ENCODE measurements at regions not wholly inside any gene's neighbourhood (a gene's known extent, or its start where the extent isn't known, plus 50 kb on each side); places are given as distances from the start of the nearest gene placed in this dataset.

DNA sequence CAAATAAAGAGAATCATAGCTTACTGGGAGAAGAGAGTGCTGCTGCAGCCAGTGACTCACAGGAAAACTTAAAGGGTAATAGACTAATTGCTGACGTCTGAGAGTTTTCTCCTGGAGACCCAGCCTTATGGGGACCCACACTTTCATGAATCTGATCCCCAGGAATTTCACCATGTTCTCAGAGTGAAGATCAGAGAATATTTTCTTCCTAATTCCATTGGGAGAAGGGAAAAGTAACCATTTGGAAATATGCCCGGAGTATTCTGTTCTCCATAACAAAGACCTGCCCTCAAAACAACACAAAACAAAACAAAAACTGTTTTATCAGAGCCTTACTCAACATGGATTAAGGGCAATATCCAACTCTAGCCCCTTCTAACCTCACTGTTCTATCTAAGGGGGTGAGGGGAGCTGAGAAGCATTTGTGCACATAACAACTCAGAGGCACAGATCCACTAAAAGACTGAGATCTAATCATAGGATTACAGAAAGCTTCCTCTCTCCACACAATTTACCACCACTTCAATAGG, 168.2 kb upstream of the SSTR4 start:
- TF ChIP-seq, protein P1, sequence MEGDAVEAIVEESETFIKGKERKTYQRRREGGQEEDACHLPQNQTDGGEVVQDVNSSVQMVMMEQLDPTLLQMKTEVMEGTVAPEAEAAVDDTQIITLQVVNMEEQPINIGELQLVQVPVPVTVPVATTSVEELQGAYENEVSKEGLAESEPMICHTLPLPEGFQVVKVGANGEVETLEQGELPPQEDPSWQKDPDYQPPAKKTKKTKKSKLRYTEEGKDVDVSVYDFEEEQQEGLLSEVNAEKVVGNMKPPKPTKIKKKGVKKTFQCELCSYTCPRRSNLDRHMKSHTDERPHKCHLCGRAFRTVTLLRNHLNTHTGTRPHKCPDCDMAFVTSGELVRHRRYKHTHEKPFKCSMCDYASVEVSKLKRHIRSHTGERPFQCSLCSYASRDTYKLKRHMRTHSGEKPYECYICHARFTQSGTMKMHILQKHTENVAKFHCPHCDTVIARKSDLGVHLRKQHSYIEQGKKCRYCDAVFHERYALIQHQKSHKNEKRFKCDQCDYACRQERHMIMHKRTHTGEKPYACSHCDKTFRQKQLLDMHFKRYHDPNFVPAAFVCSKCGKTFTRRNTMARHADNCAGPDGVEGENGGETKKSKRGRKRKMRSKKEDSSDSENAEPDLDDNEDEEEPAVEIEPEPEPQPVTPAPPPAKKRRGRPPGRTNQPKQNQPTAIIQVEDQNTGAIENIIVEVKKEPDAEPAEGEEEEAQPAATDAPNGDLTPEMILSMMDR (IDR thresholded peaks at IDR 0.05), result no peak
- no peak for TF ChIP-seq ZFX (IDR thresholded peaks at IDR 0.05; ENCODE audit: borderline replicate concordance)
- H3K27ac ChIP-seq, result no peak overlapping the region

GRCh38 chr20:22878166-22878565, 156.9 kb upstream of the SSTR4 start:
- no peak for TF ChIP-seq ZFX (IDR thresholded peaks at IDR 0.05; ENCODE audit: borderline replicate concordance)

DNA sequence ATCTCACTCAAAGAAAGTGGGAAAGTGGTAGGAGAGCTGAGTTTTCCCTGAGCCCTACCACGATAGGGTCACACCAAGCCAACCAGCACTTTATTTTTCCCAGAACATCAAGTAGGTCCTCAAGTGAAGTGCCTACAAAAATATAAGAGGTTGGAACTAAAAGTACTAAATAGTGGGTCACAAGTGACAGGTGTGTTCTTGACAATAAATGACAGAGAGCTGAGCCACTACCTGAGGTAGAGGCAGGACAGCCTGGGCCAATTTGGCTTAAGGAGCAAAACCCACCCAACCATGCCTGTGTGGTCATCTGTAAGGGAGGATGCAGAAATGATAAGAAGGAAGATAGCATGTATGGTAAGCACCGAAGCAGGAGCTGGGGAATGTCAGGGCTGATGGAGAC, 154.8 kb upstream of the SSTR4 start:
- no peak overlapping the region for H3K27ac ChIP-seq
- TF ChIP-seq, protein P1 (IDR thresholded peaks at IDR 0.05), result no peak
- no peak for TF ChIP-seq ZFX (IDR thresholded peaks at IDR 0.05; ENCODE audit: borderline replicate concordance)

More at GRCh38 chr20:22878166-22878565, 156.9 kb upstream of the SSTR4 start:
- H3K27ac ChIP-seq, result no peak overlapping the region

DNA sequence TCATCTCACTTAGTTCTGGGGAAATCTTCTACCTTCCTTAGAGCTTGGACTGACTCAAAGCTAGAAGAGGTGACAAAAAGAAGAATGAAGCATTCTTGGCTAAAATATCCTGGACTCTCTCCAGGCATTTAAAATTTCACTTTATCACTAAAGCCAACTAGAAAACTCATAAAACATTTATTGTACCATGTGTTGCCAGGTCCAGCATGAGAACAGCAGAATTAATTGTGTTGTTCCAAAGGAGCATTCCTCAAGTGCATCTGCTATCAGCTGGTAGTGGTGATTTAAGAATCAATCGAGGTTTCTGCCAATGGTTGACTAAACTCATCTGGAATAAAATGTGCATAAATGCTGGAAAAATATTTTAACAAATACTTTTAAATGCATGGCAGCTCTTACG, 147.3 kb upstream of the SSTR4 start:
- H3K27ac ChIP-seq, result no peak overlapping the region
- TF ChIP-seq, protein P1 (IDR thresholded peaks at IDR 0.05), result no peak
- no peak for TF ChIP-seq ZFX (IDR thresholded peaks at IDR 0.05; ENCODE audit: borderline replicate concordance)

GRCh38 chr20:22890594-22891300, 144.4 kb upstream of the SSTR4 start:
- H3K27ac ChIP-seq, result no peak overlapping the region
- TF ChIP-seq ZFX (IDR thresholded peaks at IDR 0.05; ENCODE audit: borderline replicate concordance), result no peak
- TF ChIP-seq, protein P1 (IDR thresholded peaks at IDR 0.05), result no peak

DNA sequence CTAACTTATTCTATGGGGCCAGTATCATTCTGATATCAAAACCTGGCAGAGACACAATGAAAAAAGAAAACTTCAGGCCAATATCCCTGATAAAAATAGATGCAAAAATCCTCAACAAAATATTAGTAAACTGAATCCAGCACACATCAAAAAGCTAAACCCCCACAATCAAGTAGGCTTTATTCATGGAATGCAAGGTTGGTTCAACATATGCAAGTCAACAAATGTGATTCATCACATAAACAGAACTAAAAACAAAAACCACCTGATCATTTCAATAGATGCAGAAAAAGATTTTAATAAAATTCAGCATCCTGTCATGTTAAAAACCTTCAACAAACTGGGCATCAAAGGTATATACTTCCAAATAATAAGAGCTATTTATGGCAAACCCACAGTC, 133.9 kb upstream of the SSTR4 start:
- H3K27ac ChIP-seq, result no peak overlapping the region
- TF ChIP-seq, protein P1 (IDR thresholded peaks at IDR 0.05), result no peak
- no peak for TF ChIP-seq ZFX (IDR thresholded peaks at IDR 0.05; ENCODE audit: borderline replicate concordance)

DNA sequence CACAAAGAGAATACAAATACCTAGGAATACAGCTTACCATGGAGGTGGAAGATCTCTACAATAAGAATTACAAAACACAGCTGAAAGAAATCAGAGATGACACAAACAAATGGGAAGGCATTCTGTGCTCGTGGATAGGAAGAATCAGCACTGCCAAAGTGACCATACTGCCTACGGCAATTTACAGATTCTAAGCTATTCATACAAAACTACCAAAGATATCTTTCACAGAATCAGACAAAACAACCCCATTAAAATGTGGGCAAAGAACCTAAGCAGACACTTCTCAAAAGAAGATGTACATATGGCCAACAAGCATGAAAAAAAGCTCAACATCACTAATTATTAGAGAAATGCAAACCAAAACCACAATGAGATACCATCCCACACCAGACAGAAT, 133.2 kb upstream of the SSTR4 start:
- TF ChIP-seq ZFX (IDR thresholded peaks at IDR 0.05; ENCODE audit: borderline replicate concordance), result no peak
- TF ChIP-seq, protein P1 (IDR thresholded peaks at IDR 0.05), result no peak

More for the DNA sequence above, 133.2 kb upstream of the SSTR4 start:
- H3K27ac ChIP-seq, result no peak overlapping the region
